Right atrium auricular region (tissue), 2 donors: ENCODE measurements at regions not wholly inside any gene's neighbourhood (a gene's known extent, or its start where the extent isn't known, plus 50 kb on each side); places are given as distances from the start of the nearest gene placed in this dataset.

Source experiments
- DNase-seq: peaks from one replicate; pipeline ENCODE4 v3.0.0-alpha.2; 2019; ENCODE audit warnings: low spot score
- H3K27ac ChIP-seq, 2 donors: fragments of 200-600 bp; sonication (generic); 1 replicate in 1 of 2; 2 replicates in 1 of 2; pipeline ENCODE4 v1.5.1; 2016 to 2019
- H3K27me3 ChIP-seq, 2 donors: fragments of 200-600 bp; sonication (generic); one replicate each; pipeline versions ENCODE4 v1.5.1 to v1.6.0; 2017 to 2019
- H3K36me3 ChIP-seq: fragments of 200-600 bp; sonication (generic); one replicate; pipeline ENCODE4 v1.5.1; 2016
- H3K4me1 ChIP-seq, 2 donors: fragments of 200-600 bp; sonication (generic); one replicate each; pipeline versions ENCODE4 v1.5.1 to v1.6.0; 2017 to 2019
- H3K4me3 ChIP-seq, 2 donors: fragments of 200-600 bp; sonication (generic); 1 replicate in 1 of 2; 2 replicates in 1 of 2; pipeline ENCODE4 v1.5.1; 2017 to 2019; ENCODE audit warnings: mild to moderate bottlenecking in 1 of 2, moderate library complexity in 1 of 2
- H3K9me3 ChIP-seq, 2 donors: fragments of 200-600 bp; sonication (generic); one replicate each; pipeline ENCODE4 v1.5.1; 2019
- TF ChIP-seq, protein P1 (sequence below), 2 donors: fragments of 200-600 bp; sonication (generic); IDR thresholded peaks; one replicate each; pipeline ENCODE4 v1.5.1; 2019; ENCODE audit warnings: antibody characterized with exemption in 2 of 2

DNA sequence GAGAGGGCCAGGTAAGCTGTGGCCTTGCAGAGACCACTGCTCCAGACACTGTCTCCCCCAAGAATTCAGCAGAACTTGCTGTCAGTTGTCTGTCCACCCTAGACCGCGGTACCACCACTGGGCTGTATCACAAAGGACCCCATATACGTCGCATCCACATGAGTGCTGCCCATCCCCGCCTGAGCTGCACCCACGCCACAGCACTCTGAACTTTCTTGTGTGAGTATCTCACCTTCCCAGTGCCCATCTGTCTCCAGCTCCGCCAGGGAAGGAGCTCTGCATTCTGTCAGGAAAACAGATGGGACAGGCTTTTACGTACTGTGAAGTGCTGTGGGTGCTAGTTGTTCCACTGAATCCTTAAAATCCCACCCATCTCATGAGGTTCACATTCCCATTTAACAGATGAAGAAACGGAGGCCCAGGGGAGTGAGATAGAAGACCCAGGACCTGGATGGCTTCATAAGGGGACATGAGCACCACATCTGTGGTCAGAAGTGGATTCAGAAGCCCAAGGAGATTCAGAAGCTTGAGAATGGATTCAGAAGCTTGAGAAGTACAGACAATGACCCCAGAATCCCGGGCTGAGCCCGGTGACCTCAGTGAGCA is 102.5 kb upstream of the ZMIZ1 start:
- no peaks in the 10 kb centered on the region for H3K27me3 ChIP-seq
- no peaks in the 10 kb centered on the region for H3K36me3 ChIP-seq
- no peak overlapping the region for H3K27ac ChIP-seq
- H3K9me3 ChIP-seq: no peaks in the 10 kb centered on the region
- H3K4me3 ChIP-seq: no peak overlapping the region
- no peak for DNase-seq
- TF ChIP-seq, protein P1, sequence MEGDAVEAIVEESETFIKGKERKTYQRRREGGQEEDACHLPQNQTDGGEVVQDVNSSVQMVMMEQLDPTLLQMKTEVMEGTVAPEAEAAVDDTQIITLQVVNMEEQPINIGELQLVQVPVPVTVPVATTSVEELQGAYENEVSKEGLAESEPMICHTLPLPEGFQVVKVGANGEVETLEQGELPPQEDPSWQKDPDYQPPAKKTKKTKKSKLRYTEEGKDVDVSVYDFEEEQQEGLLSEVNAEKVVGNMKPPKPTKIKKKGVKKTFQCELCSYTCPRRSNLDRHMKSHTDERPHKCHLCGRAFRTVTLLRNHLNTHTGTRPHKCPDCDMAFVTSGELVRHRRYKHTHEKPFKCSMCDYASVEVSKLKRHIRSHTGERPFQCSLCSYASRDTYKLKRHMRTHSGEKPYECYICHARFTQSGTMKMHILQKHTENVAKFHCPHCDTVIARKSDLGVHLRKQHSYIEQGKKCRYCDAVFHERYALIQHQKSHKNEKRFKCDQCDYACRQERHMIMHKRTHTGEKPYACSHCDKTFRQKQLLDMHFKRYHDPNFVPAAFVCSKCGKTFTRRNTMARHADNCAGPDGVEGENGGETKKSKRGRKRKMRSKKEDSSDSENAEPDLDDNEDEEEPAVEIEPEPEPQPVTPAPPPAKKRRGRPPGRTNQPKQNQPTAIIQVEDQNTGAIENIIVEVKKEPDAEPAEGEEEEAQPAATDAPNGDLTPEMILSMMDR (IDR thresholded peaks at IDR 0.05): no peak
- peaks cover 0 to 14% of the 10 kb centered on the region in 2 donors for H3K4me1 ChIP-seq

DNA sequence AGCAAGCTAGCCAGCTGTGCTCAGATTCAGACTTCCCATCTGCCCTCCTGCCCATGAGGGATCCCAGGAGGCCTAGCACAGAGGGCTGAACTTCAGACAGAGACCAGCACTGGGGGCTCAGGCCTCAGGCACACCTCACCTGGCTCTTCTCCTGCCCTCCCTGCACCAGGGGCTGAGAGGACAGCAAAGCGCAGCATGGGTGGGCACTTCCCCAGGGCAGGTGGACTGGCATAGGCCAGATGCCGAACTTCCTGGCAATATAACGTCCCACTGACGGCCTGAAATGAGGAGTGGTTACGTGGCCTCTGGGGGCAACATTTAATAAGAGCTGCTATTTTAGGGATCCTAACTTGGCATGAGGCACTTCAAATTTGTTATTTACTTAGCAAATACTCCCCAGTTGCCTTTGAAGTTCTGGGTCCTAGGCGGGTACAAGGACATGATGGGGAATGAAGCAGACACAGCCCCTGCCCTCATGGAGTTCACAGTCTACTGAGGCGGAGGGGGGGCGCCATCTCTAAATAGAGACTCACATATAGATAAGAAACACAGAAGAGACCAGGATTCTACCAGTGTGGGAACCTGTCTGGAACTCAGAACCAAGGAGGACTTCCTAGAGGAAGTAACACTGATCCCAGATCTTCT is 101.8 kb upstream of the ZMIZ1 start:
- no peak for DNase-seq
- H3K27me3 ChIP-seq: no peaks in the 10 kb centered on the region
- H3K4me1 ChIP-seq: peaks cover 0 to 15% of the 10 kb centered on the region in 2 donors
- H3K27ac ChIP-seq: no peak overlapping the region
- no peaks in the 10 kb centered on the region for H3K36me3 ChIP-seq
- H3K9me3 ChIP-seq: no peaks in the 10 kb centered on the region
- TF ChIP-seq, protein P1 (IDR thresholded peaks at IDR 0.05): no peak
- H3K4me3 ChIP-seq: no peak overlapping the region

DNA sequence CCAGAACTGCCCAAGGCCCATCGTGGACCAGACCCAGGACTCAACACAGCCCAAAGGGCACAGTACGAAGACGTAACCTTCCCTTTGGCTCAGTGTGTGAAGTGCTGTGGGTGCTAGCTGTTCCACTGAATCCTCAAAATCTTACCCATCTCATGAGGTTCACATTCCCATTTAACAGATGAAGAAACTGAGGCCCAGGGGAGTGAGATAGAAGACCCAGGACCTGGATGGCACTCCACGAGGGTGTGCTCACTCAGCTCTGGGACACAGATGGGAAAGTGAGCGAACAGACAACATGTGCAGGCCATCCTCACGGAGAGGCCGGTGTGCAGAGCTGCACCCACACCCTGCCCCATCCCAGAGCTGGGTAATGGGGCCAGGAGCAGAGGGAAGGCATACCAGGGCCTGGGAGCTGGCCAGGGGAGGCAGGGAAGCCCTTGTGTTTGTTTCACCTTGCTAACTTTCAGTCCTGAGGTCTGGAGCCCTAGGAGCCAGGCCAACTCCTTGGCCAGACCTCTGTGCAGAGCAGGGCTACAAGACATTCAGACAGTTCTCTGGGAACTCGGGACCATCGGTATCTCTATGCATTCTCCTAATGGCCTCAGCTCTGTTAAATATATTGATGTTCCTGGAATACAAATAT is 100.3 kb upstream of the ZMIZ1 start:
- Histone ChIP-seq H3K36me3 (no peaks in the 10 kb centered on the region), H3K4me3 (no peak overlapping the region), H3K4me1 (peaks cover 0 to 28% of the 10 kb centered on the region in 2 donors), H3K9me3 (no peaks in the 10 kb centered on the region), H3K27me3 (no peaks in the 10 kb centered on the region), H3K27ac (no peak overlapping the region)
- TF ChIP-seq, protein P1 (IDR thresholded peaks at IDR 0.05): no peak
- DNase-seq: no peak

DNA sequence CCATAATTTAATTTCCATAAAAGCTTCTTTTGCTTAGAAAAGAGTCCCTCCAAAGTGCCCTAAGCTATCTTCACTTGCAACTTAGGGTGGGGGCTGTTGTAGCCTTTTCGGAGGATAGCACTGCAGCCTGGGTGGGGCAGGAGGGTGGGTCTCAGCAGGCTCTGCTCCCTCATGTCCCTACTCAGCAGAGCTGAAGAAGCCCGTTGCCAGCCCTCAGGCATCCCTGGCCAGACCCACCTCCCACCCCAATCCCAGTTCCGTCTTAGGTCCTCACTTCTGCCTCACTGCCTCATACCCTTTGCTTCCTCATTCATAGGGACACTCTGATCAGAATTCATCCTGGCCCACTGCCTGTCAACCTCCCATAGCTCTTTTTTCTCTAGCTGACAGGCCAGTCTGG is 99.8 kb upstream of the ZMIZ1 start:
- DNase-seq: no peak
- H3K27ac ChIP-seq: no peak overlapping the region
- H3K4me1 ChIP-seq: peaks cover 0 to 24% of the 10 kb centered on the region in 2 donors
- no peaks in the 10 kb centered on the region for H3K36me3 ChIP-seq
- no peak overlapping the region for H3K4me3 ChIP-seq
- TF ChIP-seq, protein P1 (IDR thresholded peaks at IDR 0.05): no peak
- no peaks in the 10 kb centered on the region for H3K27me3 ChIP-seq
- H3K9me3 ChIP-seq: no peaks in the 10 kb centered on the region

DNA sequence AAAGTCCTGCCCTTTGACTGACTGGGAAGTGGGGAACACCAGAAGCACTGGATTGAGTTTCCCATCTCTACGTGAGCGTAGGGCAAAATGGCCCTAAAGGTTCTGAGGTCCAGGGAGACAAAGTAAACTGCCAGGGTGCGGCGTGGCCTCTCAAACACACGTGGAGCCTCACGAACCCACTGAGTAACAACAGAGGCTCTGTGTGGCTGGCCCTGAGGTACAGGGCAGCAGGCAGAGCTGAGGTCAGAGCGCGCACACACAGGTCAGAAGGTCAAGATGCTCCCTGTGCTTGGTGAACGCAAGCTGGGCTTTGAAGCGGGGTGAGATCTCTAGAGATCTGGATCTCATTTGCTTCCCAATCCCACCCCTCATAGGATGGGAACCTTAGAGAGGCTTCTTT is 99.0 kb upstream of the ZMIZ1 start:
- H3K27me3 ChIP-seq: no peaks in the 10 kb centered on the region
- no peak for DNase-seq
- TF ChIP-seq, protein P1 (IDR thresholded peaks at IDR 0.05): no peak
- peaks cover 0 to 29% of the 10 kb centered on the region in 2 donors for H3K4me1 ChIP-seq
- H3K9me3 ChIP-seq: no peaks in the 10 kb centered on the region
- H3K4me3 ChIP-seq: no peak overlapping the region
- H3K36me3 ChIP-seq: no peaks in the 10 kb centered on the region
- no peak overlapping the region for H3K27ac ChIP-seq
